ENCODE measurements at regions not wholly inside any gene's neighbourhood (a gene's known extent, or its start where the extent isn't known, plus 50 kb on each side); places are given as distances from the start of the nearest gene placed in this dataset.

DNA sequence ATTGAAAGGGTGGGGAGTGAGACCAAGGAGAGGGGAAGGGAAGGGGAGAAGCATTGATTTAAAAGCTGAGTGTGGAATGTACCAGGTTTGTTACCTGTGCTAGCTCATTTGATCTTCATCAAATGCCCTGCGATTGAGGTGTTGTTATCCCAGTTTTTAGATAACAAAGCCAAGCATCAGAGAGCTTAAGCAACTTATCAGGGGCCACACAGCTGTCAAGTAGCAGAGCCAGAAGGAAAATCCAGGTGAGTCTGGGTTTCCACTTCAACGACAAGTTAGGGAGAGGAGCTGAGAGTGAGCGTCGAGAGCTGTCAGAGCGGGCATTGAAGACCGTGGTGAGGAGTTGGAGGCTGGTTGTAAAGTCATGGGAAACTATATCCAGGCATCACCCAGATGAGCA, 146.9 kb upstream of the IRF2BP2 start:
- DNase-seq (ENCODE audit: low spot score) = no peak

DNA sequence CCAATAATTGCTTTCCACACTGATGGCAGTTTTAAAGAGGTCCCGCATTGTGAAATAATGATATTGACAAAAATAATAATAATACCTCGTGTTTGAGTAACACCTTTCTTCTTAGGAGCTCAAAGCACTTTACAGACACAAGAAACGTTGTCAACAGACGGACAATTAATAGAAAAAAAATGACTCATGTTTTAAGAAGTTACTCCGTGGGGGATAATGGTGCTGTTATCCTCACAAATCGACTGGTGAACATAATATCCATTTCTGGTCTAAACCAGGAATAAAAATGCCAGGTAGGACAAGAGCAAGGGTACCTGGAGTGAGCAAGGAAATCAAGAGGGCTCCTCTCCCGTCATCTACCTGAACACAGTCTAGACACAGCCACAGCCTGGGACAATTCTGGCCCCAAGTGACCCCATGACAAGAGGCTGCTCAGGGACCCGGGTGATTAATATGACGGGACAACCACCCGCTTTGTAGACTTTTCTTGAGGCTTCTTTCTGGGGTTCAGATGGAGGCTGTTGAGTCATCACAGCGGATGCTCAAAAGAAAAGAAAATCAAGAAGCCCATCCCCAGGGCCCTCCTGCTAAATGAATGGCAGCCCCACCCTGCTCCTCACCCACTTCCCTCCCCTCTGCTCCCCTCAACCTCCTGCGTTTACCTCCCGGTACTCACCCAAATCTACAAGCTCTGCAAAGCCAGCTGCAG, 146.2 kb upstream of the IRF2BP2 start:
- DNase-seq (ENCODE audit: low spot score) = no peak

DNA sequence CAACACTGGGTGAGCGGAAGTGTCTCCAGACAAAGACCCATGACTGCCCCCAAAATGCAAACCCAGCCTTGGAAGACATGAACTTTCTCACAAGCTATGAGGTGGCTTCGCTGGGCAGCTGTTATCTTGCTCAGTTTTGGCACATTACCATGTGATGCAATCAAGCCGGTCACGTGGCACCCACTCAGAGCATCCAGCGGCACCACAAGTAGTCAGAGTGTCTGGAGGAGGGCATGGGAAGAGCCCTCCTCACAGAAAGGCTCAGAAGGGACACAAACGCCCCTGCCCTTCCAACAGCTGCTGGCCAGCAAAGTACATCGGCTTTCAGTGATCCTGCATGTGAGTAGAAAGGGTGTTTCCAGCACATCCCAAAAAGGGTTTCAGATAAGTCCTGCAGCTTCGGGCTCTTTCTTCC, 145.5 kb upstream of the IRF2BP2 start:
- peak; percentile 88 for DNase-seq (ENCODE audit: low spot score)

DNA sequence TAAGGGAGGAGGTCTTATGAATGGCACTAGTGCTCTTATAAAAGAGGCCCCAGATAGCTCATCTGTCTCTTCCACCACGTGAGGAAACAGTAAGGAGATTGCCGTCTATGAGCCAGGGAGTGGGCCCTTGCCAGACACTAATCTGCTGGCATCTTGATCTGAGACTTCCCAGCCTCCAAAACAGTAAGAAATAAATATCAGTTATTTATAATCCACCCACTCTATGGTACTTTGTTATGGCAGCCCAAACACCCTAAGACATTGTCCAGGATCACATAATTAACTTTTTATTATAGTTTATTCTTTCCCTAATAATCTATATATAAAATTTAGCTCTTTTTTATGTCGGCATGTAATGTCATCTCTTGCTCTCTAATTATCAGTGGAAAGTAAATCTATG, 144.0 kb upstream of the IRF2BP2 start:
- DNase-seq (ENCODE audit: low spot score) = no peak

DNA sequence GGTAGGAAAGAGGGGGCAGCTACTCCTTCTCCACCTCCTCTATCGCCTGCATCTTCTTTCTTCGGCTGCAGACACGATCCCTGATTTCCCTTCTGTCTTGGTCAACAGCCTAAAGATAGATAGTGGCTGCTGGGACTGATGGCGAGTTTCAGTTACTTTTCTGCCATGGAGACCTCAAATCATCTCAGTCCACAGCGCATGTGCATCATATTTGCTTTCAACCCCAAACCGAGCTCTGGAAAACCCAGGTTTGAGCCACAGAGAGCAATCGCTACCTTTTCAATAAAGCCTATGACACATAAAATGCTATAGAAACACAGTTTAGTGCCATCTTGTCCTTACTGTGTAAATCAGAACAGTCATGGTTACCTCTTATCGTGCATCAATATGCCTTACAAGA, 142.9 kb upstream of the IRF2BP2 start:
- no peak for DNase-seq (ENCODE audit: low spot score)

DNA sequence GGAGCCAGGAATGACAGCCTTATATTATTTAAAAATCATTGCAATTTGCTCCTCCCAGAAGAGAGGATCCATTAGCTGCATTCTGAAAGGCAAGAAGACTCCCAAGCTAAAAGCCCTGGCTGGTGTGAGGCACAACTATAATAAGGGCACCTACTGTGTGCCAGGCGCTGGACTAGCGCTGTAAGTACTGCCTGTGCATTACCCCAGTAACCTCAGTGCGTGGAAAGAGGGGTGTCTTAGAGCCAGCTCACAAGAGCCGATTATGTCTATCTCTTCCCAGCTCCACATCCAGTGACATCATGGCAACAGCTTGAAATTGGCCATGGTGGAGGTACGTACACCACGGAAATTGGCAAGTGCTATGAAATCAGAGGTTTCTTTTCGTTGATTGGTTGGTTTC, 141.7 kb upstream of the IRF2BP2 start:
- DNase-seq (ENCODE audit: low spot score) = no peak

DNA sequence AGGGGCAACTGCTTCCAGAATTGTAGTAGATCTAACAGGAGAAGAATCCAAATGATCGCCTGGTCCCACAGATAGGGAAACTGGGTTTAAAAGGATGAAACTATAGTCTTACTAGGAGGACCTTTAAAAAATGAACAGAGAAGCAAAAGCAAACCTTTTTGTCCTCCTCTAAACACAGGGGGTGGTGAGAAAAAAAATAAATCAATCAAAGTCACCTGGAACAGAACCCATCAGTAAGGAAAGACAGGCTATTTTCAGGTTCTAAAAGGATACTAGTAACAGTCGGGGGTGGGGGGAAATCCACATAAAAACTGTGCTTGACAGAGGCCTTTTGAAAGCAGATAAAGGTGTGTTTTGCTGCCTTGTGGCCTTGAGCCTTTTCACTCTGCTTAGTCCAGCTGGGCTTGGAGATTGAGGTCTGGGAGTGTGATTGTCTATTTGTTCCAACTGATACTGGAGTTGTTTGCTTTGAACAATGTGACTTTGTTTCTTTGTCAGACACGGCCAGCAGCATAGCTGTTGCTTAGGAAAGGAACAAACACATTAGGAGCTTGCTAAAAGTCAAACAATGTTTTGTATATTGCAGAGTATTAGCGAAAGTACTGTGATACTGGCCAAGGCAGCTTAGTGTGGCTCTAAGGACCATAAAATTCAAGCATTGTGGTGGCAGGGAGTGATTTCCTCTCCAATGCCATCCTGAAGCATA, 141.1 kb upstream of the IRF2BP2 start:
- no peak for DNase-seq (ENCODE audit: low spot score)

DNA sequence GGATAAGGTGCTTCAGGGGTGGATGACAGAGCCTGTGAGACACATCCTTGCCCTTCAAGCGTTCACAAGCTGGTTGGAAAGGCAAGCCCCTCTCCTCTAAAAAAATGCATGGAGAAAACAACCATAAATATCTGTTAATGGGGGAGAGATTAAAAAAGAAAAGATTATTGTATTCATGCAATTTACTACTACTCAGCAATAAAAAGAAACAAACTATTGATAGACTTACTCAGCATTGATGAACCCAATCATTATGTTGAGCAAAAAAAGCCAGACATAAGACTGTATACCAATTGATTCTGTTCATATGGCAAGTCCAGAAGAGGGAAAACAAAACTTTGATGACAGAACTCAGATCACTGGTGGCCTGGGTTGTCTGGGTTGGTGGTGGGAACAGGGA, 138.7 kb upstream of the IRF2BP2 start:
- no peak for DNase-seq (ENCODE audit: low spot score)

DNA sequence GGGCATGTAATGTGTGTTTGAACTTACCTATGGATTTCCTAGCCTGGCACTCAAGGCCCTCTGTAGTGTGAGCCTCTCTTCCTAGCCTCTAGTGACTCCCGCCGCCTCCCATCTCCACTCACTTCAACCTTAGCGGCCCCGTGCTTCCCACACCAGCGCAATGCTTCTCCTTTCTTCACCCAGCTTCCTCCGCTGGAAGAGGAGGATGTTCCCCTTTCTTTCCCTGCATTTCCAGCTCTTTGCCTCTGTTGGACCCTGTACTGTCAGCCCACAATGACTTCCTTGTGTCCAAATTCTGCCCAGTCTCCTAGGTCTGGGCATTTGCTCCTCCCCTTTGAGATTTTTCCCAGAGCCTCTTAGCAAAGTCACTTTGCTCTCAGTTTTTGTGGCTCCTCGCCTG, 138.1 kb upstream of the IRF2BP2 start:
- no peak for DNase-seq (ENCODE audit: low spot score)

DNA sequence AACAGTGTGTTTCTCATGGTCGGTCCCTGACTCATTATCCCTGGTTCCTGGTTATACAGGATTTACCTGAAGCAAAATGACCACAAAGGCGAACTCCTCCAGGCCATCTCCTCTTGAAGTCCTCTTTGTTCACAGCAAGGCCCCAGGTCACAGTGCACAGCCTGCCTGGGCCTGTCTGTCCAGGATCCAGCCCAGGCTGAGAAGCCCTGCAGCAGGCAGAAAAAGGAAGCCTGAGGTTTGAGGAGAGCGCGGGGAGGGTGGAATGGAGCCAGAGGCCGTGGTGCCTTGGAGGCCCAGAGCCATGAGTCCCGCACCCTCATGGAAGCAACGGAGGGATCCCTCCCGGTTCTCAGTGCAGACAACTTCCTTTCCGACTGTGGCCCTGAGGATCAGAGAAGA, 136.8 kb upstream of the IRF2BP2 start:
- no peak for DNase-seq (ENCODE audit: low spot score)

DNA sequence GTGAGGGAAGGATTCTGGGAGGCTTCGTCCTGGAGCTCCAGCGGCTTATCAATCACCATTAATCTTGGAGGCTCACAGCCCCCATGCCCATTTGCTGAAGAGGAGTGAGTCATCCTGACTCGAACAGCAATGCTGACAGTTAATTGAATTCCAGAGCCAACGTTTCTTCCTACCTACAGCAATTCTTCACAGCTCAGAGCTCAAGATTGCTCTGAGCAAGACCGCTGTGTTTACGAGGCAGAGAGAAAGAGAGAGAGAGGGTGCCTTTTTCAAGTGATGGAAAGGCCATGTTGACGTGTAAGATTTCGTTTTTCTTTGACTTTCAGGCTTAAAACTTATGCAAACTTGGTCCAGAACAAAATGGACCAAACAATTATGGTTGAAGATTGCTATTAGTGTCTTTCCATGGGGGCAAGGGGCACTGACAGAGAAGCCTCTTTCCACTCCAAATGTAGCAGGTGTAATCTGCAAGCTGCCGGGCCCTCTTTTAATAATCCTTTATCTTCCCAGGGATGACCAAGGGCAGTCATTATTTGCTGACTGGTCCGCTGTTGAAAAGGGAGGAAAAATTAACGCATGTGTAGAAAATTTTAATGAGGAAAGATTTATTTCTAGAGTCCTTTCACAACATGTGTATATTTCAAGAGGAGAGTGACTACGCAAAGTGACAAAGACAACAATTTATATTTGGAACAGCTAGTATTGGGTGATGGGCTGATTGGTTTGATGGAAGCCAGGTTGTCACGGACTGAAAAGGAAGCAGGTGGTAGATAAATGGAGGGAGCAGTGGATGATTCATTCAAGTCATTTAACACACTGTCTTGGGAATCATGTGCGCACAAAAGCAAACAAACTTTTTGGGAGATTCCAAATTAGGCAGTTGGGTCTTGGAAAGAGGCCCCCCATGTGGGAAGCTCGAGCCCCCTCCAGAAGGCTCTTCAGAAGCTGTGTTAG, 136.1 kb upstream of the IRF2BP2 start:
- no peak for DNase-seq (ENCODE audit: low spot score)

DNA sequence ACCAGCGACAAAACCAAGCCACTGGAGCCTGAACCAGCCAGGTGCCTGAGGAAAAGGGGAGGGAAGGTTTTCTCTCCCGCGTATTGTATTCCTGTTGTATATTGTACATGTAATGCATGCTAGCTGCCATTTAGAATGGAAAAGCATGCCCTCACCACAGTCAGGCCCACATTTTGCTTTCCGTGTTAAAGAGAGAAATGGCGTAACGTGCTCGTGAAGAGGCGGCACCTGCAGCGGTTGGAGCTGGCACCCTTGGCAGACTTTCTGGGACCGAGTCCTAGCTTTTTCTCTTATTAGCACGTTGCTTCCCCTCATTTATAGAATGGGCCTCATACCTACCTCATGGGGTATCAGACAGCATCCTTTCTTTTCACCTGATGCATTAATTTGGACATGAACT, 135.3 kb upstream of the IRF2BP2 start:
- DNase-seq (ENCODE audit: low spot score) = no peak

DNA sequence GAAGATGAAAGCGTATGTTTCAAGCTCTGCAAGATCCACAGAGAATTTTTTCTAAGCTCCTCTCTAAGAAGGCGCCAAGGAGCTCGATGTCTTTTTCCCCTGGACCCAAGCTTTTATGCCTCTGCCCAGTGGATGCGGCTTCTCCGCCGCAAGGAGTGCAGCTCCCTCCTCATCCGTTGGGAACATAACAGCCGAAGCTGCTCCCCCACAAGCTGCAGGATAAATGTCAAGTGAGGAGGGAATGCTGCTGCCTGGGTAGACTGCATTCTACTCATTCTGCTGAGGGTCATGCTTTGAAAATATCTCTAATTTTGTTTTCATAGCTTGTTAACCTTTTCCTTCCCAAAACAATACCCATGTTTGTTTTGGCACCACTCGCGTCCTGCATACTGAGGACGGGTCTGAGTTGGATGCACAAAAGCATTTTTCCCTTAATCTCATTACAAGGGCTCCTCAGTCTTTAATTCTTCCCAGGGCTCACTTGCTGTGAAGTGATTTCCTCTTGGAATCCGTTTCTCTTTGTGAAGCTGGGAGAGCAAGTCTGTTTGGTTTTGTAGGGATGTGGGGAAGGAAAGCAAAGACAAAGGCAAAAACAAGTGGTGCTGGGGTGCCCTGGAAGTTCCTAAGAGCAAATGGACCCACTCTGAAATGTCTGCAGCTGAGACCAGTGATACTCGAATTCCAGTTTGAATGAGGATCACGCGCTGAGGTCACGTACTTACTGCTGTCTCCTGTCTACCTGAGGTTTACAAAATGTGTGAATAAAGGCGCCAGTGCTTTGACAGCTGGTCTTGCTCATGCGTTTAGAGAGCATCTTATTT, 134.0 kb upstream of the IRF2BP2 start:
- DNase-seq (ENCODE audit: low spot score) = no peak

DNA sequence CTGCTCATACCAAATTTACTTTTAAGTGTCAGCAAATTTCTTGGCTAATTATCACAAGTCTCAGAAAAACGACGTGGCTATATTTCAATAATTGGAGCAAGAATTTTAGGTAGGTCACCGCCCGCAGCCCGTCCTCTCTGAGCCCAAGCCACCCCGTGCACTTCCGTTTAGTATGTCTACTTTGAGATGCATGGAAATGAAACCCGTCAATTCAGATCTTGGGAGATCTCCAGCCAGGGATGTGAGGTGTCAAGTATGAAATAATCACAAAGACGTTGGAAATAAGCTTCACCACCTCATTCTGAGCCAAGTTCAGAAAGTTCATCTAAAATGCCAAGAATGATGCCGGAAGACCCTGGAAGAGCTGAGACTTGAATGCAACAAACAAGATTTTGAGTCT, 132.6 kb upstream of the IRF2BP2 start:
- no peak for DNase-seq (ENCODE audit: low spot score)

DNA sequence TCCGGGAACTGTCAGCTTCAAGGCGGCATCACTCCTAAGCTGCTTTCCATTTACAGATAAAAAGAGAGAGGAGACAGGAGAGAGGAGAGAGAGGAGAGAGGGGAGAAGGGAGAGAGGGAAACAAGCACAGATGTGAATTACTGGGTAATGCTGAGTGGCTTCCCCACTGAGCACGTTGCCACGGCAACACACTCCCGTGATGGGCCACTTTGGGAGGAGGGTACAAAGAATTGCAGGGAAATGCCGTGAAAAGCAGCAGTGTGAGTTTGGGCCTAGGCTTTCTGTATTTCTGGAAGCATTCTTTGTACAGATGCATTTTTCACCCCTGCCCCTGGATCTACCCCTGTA, 128.0 kb upstream of the IRF2BP2 start:
- no peak for DNase-seq (ENCODE audit: low spot score)

DNA sequence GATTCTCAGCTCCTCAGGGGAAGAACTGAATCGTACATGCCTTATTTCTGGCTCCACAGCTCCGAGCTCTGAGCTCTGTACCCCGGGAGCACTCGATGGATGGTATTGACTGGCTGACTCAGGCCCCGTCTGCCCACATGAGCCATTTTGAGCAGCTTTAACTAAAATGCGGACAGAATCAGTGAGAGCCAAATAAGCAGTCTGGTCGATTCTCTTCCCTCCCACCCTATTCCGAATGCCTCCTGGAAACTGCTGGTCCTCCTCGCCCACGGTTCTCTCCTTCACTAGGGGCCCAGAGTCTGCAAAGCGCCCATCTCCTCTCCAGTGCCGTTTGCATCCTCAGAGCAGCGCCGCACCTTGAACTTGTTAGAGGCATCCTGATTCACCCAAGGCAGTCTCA, 125.9 kb upstream of the IRF2BP2 start:
- no peak for DNase-seq (ENCODE audit: low spot score)

DNA sequence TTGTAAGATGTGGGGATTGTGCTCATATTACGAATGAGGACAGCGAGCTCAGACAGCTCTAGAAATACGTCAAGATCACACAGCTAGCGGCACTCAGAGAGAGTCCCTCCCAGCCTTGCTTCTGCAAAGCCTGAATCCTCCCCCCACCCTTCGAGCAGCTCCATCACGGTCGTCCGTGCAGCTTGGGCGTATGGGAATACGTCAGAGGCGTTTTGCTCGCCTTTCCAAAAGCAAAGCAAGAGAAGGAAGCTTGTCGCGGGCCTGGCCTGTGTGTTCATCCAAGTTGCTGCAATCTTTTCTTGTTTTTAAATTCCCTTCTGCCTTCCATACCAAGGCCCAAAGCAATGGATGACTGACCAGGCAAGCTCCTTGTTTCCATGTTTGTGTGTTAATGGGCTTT, 125.5 kb upstream of the IRF2BP2 start:
- DNase-seq (ENCODE audit: low spot score) = no peak

DNA sequence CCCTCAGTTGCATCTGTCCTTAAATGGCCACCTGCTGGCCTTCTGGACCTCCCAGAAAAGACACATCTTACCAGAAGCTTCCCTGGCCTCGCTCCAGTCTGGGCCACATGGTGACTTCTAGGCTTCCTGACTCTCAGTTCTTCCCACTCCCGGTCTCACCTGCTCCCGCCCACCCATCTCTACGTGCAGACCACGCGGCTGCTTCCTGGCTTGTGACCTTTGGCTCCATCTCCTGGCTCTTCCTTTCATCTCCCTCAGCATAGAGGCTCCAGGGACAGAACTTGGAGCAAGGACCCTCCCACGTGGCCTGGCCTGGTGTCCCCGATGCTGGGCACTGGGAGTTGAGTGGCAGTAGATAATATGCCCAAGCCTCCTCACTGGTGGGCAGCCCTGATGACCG, 124.9 kb upstream of the IRF2BP2 start:
- no peak for DNase-seq (ENCODE audit: low spot score)

DNA sequence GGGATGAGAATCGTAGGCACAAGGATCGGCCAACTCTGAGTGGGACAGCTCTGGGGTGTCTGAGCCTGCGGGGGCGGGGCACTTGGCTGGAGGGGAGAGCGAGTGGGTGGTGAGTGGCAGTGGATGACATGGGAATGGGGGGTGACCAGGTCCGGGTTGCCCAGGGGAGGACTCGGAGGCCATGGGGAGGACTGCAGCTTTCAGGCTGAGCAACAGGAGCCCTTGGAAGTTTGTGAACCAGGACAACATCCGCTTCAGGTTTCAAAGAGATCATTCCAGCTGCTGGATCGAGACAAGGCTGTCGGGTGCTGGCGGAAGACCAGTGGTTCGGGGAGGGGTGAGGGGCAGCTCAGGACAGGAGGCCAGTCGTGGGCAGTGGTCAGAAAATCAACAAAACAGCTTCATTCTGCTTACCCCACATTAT, 124.4 kb upstream of the IRF2BP2 start:
- DNase-seq (ENCODE audit: low spot score) = no peak

DNA sequence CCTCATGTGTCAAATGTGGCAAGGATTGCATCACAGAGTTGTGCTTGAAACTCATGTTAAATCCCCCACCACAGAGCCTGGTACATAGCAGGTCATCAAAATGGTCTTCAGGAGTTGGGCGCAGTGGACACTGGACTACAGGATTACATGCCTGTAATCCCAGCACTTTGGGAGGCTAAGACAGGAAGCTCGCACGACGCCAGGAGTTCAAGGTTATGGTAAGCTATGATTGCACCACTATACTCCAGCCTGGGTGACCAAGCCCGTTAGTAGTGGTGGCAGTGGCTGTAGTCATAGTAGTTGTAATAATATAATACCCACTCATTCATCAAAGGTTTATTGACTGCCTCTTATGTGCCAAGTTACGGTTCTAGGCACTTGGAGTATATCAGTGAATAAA, 123.4 kb upstream of the IRF2BP2 start:
- no peak for DNase-seq (ENCODE audit: low spot score)

DNA sequence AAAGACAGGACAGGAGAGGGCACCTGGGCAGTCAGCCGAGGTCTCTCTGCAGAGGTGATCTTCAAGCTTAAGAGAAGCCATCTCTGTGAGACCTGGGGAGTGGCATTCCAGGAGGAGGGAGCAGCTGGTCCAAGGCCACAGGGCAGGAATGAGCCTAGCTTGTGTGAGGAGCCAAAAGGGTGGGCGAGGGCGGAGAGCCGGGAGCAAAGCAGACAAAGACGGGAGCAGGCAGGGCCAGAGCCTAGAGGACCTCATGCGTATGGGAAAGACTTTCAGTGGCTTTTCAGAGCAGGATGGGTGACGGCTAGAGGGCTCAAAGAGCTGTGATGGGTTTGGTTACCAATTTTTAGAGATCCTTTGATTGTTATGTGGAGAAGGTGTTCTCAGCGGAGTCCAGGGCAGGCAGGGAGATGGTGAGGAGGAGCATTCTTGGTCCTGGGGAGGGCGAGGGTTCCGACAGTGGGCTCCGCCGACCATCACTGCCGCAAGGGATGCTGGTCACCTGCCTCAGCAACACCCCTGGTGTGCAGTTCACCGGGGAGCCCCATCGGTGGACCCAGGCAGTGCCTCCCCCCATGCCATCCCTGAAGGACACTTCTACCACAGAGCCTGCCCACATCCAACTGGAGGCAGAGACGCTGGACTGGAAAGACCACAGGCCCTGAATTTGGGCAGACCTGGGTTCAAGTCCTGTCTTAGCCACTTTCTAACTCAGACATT, 122.9 kb upstream of the IRF2BP2 start:
- no peak for DNase-seq (ENCODE audit: low spot score)

Data from AG20443 (cell line).